OCI-LY7 (cell line): ENCODE measurements at regions not wholly inside any gene's neighbourhood (a gene's known extent, or its start where the extent isn't known, plus 50 kb on each side); places are given as distances from the start of the nearest gene placed in this dataset.

Source experiments
- CTCF ChIP-seq: fragments of 200-600 bp; sonication (generic); conservative IDR thresholded peaks from 2 replicates; pipeline ENCODE4 v1.5.1; 2014; ENCODE audit warnings: mild to moderate bottlenecking, antibody characterized with exemption, low read length, moderate library complexity, mixed read lengths
- EZH2phosphoT487 ChIP-seq: fragments of 200-600 bp; sonication (generic); IDR thresholded peaks from 2 replicates; pipeline ENCODE4 v1.6.1; 2018; ENCODE audit warnings: low read depth, borderline replicate concordance, mild to moderate bottlenecking, mixed run types, antibody characterized with exemption, low read length, moderate library complexity, mixed read lengths

- TF ChIP-seq CTCF (no peak), EZH2phosphoT487 (no peak)
Measured at GRCh38 chr2:220263300-220263699, 635.9 kb downstream of the SLC4A3 start.
